ENCODE measurements at regions not wholly inside any gene's neighbourhood (a gene's known extent, or its start where the extent isn't known, plus 50 kb on each side); places are given as distances from the start of the nearest gene placed in this dataset.

DNA sequence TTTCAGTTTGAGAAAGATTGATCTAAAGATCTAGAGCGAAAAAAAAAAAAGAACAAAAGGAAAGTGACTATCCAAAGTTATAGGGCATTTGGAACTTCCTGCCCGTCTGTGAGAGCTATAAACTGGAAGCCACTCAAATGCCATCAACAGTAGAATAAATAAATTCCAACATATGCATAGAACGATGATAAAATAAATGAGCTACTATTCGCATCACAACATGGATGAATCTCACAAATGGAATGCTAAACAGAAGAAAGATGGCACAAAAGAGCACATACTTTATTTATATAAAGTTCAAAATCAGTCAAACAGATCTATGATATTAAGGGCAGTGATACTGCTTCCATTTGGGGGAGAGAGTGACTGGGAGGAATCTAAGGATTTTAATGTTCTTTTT, 128.8 kb downstream of the TTC32 start:
- H3K4me3 ChIP-seq (ENCODE audit: low read depth, low read length), result no peak overlapping the region
- TF ChIP-seq, protein P1, sequence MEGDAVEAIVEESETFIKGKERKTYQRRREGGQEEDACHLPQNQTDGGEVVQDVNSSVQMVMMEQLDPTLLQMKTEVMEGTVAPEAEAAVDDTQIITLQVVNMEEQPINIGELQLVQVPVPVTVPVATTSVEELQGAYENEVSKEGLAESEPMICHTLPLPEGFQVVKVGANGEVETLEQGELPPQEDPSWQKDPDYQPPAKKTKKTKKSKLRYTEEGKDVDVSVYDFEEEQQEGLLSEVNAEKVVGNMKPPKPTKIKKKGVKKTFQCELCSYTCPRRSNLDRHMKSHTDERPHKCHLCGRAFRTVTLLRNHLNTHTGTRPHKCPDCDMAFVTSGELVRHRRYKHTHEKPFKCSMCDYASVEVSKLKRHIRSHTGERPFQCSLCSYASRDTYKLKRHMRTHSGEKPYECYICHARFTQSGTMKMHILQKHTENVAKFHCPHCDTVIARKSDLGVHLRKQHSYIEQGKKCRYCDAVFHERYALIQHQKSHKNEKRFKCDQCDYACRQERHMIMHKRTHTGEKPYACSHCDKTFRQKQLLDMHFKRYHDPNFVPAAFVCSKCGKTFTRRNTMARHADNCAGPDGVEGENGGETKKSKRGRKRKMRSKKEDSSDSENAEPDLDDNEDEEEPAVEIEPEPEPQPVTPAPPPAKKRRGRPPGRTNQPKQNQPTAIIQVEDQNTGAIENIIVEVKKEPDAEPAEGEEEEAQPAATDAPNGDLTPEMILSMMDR (IDR thresholded peaks at IDR 0.05; ENCODE audit: low read depth, low read length), result no peak

DNA sequence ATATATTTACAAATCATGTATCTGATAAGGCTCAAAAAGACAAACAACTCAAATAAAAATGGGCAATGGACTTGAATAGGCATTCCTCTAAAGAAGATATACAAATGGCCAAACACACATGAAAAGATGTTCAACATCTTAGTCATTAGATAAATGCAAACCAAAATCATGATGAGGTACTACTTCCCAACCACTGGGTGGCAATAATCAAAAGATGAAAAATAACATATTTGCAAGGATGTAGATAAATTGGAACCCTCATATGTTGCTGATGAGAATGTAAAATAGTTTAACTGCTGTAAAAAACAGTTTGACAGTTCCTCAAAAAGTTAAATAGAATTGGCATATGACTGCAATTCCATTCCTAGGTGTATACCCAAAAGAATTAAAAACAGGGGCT, 132.3 kb downstream of the TTC32 start:
- TF ChIP-seq, protein P1 (IDR thresholded peaks at IDR 0.05; ENCODE audit: low read depth, low read length), result no peak
- H3K4me3 ChIP-seq (ENCODE audit: low read depth, low read length), result no peak overlapping the region

DNA sequence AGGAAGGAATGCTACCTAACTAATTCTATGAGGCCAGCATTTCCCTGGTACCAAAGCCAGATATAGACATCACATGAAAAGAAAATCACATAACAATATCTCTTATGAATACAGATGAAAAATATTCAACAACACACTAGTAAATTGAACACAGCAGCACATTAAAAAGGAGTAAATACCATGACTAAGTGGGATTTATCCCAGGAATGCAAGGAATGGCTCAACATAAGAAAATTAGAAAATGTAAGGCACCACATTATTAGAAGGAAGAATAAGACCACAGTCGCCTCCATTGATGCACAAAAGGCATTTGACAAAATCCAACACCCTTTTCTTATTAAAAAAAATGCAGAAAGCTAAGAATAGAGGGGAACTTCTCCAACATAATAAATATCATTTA, 133.9 kb downstream of the TTC32 start:
- no peak overlapping the region for H3K4me3 ChIP-seq (ENCODE audit: low read depth, low read length)
- TF ChIP-seq, protein P1 (IDR thresholded peaks at IDR 0.05; ENCODE audit: low read depth, low read length), result no peak

DNA sequence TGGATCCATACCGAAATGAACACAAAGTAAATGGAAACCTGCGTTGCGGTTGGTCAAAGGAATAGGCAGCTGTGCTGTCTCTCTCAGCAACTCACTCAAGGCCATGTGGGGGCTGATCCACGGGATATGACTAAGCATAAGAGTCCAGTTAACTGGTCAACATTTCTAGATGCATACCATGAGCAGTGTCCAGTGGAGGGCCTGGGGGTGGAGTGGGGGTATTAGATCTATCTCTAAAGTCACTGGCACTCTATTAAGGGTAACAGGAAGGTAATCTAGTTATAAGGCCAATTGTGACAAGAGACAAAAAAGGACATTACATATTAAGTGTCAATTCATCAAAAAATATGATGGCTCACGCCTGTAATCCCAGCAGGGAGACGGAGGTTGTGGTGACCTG, 136.8 kb downstream of the TTC32 start:
- no peak overlapping the region for H3K4me3 ChIP-seq (ENCODE audit: low read depth, low read length)
- TF ChIP-seq, protein P1 (IDR thresholded peaks at IDR 0.05; ENCODE audit: low read depth, low read length), result no peak

DNA sequence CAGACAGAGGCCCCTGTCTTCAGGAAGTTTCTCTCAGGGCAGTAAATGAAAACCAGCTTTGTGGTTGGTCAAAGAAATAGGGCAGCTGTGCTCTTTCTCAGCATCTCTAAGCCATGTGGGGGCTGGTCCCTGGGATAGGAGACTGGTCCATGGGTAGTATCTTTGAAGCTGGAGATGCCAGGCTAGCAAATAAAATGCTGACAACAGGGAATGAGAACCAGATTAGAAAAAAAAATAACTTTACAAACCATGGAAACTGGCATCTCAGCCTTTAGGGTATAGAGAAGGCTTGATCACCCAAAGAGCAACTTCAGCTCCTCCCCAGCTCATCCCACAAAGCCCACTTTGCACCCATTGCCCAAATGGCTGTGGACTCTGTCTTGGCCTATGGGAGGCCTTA, 138.1 kb downstream of the TTC32 start:
- H3K4me3 ChIP-seq (ENCODE audit: low read depth, low read length), result no peak overlapping the region
- TF ChIP-seq, protein P1 (IDR thresholded peaks at IDR 0.05; ENCODE audit: low read depth, low read length), result no peak

DNA sequence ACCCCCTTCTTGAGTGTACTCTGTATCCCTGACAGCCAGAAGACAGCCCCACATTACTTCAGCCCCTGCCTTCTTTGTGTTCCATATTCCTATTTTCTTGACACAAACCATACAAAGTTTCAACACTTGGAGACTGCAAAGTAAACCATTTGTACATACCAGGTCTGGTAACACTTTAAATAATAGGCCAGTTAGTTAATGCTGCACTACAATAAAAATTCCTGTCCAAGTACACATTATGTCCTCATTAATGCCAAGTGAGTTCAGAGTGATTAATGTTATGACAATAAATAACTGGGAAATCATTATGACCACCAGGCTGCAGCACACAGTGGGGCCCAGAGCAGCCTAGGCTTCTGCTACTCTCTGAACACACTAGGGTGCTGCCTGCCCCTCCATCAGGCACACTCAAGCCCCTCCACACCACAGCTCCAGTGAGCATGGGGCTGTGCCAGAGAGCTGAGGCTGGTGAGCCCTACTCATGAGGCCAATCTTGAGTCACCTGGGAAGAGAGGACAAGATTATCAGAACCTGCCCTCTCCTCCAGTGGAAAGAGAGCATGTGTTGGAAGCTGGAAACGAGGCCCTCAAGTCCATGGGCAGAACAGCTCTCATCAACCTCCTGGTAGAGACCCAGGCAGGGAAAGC, 138.7 kb downstream of the TTC32 start:
- H3K4me3 ChIP-seq (ENCODE audit: low read depth, low read length), result no peak overlapping the region
- TF ChIP-seq, protein P1 (IDR thresholded peaks at IDR 0.05; ENCODE audit: low read depth, low read length), result no peak

DNA sequence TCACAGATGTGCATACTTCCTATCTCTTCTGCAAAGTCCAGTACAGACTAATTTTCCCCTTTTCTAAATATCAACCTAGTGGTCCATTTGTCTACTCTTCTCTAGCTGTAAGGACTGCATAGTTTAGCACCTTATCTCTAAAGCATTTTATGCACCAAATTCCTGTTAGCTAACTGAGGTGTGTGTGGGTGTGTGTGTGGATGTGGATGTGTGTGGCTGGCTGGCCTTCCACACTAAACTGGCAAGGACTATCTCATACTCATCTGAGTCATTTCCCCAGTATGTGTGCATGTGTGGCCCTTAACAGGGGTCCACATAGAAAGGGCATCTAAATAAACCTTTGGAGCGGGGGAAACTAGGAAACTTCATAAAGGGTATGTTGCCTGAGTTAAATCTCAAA, 139.6 kb downstream of the TTC32 start:
- H3K4me3 ChIP-seq (ENCODE audit: low read depth, low read length), result no peak overlapping the region
- TF ChIP-seq, protein P1 (IDR thresholded peaks at IDR 0.05; ENCODE audit: low read depth, low read length), result no peak

All from WI38 (cell line).